ENCODE measurements at regions not wholly inside any gene's neighbourhood (a gene's known extent, or its start where the extent isn't known, plus 50 kb on each side); places are given as distances from the start of the nearest gene placed in this dataset.

DNA sequence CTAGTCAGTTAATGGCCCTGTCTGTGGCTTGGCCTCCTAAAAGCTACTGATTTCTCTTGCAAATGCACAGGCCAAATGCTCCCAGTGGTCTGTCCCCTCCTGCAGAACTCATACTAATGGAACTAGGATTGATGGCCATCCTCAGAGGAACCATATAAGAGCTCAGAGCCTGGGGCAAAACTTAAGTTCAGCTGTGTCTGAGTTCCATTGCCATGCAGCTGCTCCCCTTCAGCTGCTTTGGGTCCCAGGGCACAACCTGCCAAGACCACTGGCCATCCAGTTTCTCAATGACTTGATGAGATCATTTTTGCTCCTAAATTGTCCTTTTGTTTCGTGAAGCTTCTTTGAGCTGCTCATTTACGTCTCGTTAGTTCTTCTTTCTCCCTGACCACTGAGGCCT, 529.5 kb upstream of the TBL1XR1 start:
- Histone ChIP-seq H3K9me3 (ENCODE audit: low read depth) (no peaks in the 10 kb centered on the region), H3K4me1 (ENCODE audit: low read depth) (peaks cover 6% of the 10 kb centered on the region), H3K4me3 (no peak overlapping the region), H3K27me3 (no peaks in the 10 kb centered on the region), H3K27ac (no peak overlapping the region), H3K36me3 (no peaks in the 10 kb centered on the region)
- no peak for DNase-seq (ENCODE audit: low read depth in 1 of 2, low spot score in 1 of 2)
- TF ChIP-seq, protein P1, sequence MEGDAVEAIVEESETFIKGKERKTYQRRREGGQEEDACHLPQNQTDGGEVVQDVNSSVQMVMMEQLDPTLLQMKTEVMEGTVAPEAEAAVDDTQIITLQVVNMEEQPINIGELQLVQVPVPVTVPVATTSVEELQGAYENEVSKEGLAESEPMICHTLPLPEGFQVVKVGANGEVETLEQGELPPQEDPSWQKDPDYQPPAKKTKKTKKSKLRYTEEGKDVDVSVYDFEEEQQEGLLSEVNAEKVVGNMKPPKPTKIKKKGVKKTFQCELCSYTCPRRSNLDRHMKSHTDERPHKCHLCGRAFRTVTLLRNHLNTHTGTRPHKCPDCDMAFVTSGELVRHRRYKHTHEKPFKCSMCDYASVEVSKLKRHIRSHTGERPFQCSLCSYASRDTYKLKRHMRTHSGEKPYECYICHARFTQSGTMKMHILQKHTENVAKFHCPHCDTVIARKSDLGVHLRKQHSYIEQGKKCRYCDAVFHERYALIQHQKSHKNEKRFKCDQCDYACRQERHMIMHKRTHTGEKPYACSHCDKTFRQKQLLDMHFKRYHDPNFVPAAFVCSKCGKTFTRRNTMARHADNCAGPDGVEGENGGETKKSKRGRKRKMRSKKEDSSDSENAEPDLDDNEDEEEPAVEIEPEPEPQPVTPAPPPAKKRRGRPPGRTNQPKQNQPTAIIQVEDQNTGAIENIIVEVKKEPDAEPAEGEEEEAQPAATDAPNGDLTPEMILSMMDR (IDR thresholded peaks at IDR 0.05; ENCODE audit: low read depth, low read length), result no peak

DNA sequence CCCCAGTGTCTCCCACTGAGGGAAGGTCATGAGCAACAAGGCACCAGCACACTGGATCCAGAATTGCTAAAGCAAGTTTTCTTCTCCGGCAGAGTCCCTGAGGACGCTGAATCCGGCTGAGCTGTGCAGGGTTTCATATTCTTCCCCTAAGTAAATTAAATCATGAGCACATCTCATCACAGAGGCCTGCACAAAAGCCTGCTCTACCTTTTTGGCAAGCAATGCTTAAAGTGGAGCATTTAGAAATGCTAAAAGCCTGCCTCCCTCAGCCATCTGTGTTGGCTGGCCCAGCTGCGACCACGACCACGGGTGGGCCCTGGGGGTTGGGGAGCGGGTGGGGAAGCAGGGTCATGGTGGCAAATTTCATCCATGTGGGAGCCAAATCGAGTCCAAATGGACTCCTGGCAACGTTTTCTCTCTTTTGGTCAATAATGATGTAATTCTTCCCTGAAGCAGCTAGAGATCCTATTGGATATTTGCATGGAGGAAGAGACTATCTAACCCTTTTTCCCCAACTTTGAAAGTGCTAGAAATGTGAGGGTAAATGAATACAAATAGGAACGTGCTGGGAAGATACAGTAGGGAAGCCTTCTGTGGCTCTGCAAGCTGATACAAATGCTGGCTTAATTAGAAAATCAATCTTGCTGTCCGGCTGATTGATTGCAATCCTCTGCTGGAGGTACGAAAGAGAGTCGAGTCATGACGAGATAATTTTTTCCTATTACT, 532.8 kb upstream of the TBL1XR1 start:
- TF ChIP-seq, protein P1 (IDR thresholded peaks at IDR 0.05; ENCODE audit: low read depth, low read length), result no peak
- Histone ChIP-seq H3K4me3 (no peak overlapping the region), H3K27ac (no peak overlapping the region), H3K27me3 (no peaks in the 10 kb centered on the region), H3K4me1 (ENCODE audit: low read depth) (no peaks in the 10 kb centered on the region), H3K36me3 (no peaks in the 10 kb centered on the region), H3K9me3 (ENCODE audit: low read depth) (no peaks in the 10 kb centered on the region)
- DNase-seq (ENCODE audit: low read depth in 1 of 2, low spot score in 1 of 2), result peak in 1 of 2 donors; percentile 39

DNA sequence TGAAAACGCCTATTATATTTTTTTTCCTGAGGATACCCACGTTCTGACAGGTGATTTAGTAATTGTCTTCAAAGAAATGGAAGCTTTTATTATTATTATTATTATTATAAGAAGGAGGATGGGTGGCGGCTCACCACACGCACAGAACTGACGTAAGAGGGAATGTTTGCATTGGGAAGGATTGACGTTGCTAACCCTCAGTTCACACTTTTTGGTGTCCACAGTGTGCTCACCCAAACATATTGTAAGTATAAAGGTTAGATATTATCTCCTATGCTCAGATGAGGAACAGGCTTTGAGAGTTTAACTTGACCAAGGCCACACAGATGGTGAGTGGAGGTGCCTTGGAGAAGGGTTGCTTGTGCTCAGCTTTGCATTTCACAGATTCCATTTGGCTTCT, 533.5 kb upstream of the TBL1XR1 start:
- Histone ChIP-seq H3K36me3 (no peaks in the 10 kb centered on the region), H3K4me1 (ENCODE audit: low read depth) (no peaks in the 10 kb centered on the region), H3K4me3 (no peak overlapping the region), H3K27ac (no peak overlapping the region), H3K27me3 (no peaks in the 10 kb centered on the region), H3K9me3 (ENCODE audit: low read depth) (no peaks in the 10 kb centered on the region)
- TF ChIP-seq, protein P1 (IDR thresholded peaks at IDR 0.05; ENCODE audit: low read depth, low read length), result no peak
- DNase-seq (ENCODE audit: low read depth in 1 of 2, low spot score in 1 of 2), result no peak

- H3K9me3 ChIP-seq (ENCODE audit: low read depth), result no peaks in the 10 kb centered on the region
- DNase-seq (ENCODE audit: low read depth in 1 of 2, low spot score in 1 of 2), result peak in 1 of 2 donors; percentile 54
- H3K4me1 ChIP-seq (ENCODE audit: low read depth), result no peaks in the 10 kb centered on the region
- H3K36me3 ChIP-seq, result no peaks in the 10 kb centered on the region
- H3K27me3 ChIP-seq, result no peaks in the 10 kb centered on the region
- no peak overlapping the region for H3K27ac ChIP-seq
- no peak overlapping the region for H3K4me3 ChIP-seq
- TF ChIP-seq, protein P1 (IDR thresholded peaks at IDR 0.05; ENCODE audit: low read depth, low read length), result no peak
Measured at GRCh38 chr3:177731644-177732268, 534.5 kb upstream of the TBL1XR1 start.

DNA sequence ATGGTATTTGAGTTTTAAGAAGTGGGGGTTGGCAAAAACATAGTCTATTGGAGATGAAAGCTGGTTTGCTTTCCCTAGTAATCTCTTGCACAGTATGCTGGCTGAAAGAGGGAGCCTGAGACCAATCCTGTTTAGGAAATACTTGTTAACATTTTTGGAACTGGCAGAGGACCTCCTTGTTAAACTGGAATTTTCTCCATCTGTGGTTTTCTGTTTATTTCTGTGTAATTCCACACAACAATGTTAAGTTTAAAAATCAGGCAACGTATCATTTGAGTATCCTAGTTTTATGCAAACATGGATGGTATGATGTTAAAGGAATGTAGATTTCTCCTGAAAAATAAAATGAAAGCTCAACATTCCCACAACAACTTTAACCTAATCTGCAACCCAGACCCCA, 536.0 kb upstream of the TBL1XR1 start:
- H3K4me1 ChIP-seq (ENCODE audit: low read depth), result no peaks in the 10 kb centered on the region
- H3K27me3 ChIP-seq, result no peaks in the 10 kb centered on the region
- no peaks in the 10 kb centered on the region for H3K9me3 ChIP-seq (ENCODE audit: low read depth)
- no peak overlapping the region for H3K4me3 ChIP-seq
- TF ChIP-seq, protein P1 (IDR thresholded peaks at IDR 0.05; ENCODE audit: low read depth, low read length), result no peak
- DNase-seq (ENCODE audit: low read depth in 1 of 2, low spot score in 1 of 2), result no peak
- no peak overlapping the region for H3K27ac ChIP-seq
- H3K36me3 ChIP-seq, result no peaks in the 10 kb centered on the region
